Vagina (tissue), 2 donors: ENCODE measurements at regions not wholly inside any gene's neighbourhood (a gene's known extent, or its start where the extent isn't known, plus 50 kb on each side); places are given as distances from the start of the nearest gene placed in this dataset.

Source experiments
- CTCF ChIP-seq, 3 experiments: fragments of 450-650 bp in 2 of 3; fragments of 200-600 bp in 1 of 3; sonication (generic) in 1 of 3; IDR thresholded peaks; one replicate each; pipeline ENCODE4 v1.5.1; 2017 to 2019; ENCODE audit warnings: antibody characterized with exemption in 3 of 3, mild to moderate bottlenecking in 2 of 3, moderate library complexity in 2 of 3
- POLR2A ChIP-seq, 2 donors: fragments of 450-650 bp; IDR thresholded peaks; one replicate each; pipeline ENCODE4 v1.6.1; 2017; ENCODE audit warnings: antibody characterized with exemption in 2 of 2, mild to moderate bottlenecking in 2 of 2, moderate library complexity in 2 of 2
- POLR2AphosphoS5 ChIP-seq, 2 donors: sonication (generic); formaldehyde crosslinking; IDR thresholded peaks; one replicate each; pipeline ENCODE4 v1.9.0; 2017; ENCODE audit warnings: antibody characterized with exemption in 2 of 2, mild to moderate bottlenecking in 2 of 2, low read depth in 1 of 2; ENCODE audit not compliant: insufficient read depth in 1 of 2

GRCh38 chr15:48049736-48050135 lies 71.1 kb upstream of the SLC24A5 start:
- TF ChIP-seq POLR2AphosphoS5 (IDR thresholded peaks at IDR 0.05; ENCODE audit: insufficient read depth in 1 of 2, low read depth in 1 of 2) = no peak
- TF ChIP-seq CTCF (IDR thresholded peaks at IDR 0.05) = no peak
- no peak for TF ChIP-seq POLR2A (IDR thresholded peaks at IDR 0.05)
